Fibroblast of villous mesenchyme (primary cell): ENCODE measurements at regions not wholly inside any gene's neighbourhood (a gene's known extent, or its start where the extent isn't known, plus 50 kb on each side); places are given as distances from the start of the nearest gene placed in this dataset.

Source experiments
- DNase-seq: peaks from one replicate; pipeline ENCODE4 v3.0.0-alpha.2; 2010; ENCODE audit warnings: low read depth
- H3K4me3 ChIP-seq: 2 replicates; pipeline ENCODE4 v1.5.1; 2011; ENCODE audit warnings: low read depth, mild to moderate bottlenecking, low read length
- TF ChIP-seq, protein P1 (sequence below): IDR thresholded peaks from 2 replicates; pipeline ENCODE4 v1.5.1; 2012; ENCODE audit warnings: low read depth, mild to moderate bottlenecking, low read length; ENCODE audit not compliant: insufficient read depth

DNA sequence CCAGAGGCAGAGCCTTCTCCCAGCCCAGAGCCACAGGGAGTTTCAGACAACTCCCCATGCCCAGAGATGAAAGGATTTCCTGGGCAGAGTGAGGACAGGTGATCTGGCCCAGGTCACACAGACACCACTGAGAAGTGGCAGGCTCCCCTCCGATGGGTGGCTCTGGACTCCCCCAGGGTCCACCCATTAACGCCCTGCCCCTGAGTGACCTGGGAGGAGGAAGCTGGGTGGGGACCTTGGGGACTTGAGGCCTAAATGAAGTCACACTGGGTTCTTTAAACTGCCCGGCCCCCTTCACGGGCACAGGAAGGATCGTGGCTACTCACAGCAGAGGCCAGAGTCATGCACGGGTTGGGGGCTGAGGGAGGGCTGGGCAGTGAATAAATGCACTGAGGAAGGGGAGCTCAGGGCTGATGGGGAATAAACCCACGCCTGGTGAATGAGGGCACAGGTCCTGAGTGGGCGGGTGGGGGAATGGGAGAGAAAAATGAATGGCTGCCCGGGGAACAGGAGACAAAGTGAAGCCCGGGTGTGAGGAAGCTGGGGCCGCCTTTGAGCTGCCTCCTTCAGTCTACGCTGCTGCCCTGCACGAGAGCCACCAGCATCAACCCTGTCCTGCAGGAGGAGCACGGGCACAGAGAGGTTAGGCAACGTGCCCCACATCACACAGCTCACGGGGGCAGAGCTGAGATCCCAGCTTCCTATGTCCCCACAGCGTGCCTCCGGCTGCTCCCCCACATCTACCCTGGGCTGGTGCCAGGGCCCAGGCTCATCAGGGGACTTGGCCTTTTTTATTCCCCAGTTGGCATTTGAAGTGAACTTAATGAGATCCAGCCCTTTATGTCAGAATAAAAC lies 404.3 kb downstream of the MATN1 start:
- DNase-seq: no peak
- TF ChIP-seq, protein P1, sequence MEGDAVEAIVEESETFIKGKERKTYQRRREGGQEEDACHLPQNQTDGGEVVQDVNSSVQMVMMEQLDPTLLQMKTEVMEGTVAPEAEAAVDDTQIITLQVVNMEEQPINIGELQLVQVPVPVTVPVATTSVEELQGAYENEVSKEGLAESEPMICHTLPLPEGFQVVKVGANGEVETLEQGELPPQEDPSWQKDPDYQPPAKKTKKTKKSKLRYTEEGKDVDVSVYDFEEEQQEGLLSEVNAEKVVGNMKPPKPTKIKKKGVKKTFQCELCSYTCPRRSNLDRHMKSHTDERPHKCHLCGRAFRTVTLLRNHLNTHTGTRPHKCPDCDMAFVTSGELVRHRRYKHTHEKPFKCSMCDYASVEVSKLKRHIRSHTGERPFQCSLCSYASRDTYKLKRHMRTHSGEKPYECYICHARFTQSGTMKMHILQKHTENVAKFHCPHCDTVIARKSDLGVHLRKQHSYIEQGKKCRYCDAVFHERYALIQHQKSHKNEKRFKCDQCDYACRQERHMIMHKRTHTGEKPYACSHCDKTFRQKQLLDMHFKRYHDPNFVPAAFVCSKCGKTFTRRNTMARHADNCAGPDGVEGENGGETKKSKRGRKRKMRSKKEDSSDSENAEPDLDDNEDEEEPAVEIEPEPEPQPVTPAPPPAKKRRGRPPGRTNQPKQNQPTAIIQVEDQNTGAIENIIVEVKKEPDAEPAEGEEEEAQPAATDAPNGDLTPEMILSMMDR: no peak
- no peak overlapping the region for H3K4me3 ChIP-seq

DNA sequence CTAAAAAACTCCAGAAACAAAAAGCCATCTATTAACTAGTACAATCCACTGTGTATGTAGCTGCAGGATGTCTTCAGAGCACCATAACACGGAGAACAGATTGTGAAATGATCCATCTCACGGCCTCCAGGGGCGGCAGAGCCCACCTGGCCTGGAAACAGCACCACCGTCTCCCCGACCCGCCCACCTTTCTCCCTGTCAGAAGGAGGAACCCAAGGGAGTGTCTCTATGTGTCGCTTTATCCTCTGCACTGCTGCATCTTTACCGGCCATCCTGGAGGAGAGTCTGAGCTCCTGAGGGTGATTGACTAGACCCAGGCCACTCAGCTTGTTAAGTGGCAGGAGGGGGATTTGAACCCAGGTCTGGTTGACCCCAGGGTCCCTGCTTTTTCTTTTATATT lies 405.0 kb downstream of the MATN1 start:
- no peak for DNase-seq
- no peak overlapping the region for H3K4me3 ChIP-seq
- TF ChIP-seq, protein P1: no peak

DNA sequence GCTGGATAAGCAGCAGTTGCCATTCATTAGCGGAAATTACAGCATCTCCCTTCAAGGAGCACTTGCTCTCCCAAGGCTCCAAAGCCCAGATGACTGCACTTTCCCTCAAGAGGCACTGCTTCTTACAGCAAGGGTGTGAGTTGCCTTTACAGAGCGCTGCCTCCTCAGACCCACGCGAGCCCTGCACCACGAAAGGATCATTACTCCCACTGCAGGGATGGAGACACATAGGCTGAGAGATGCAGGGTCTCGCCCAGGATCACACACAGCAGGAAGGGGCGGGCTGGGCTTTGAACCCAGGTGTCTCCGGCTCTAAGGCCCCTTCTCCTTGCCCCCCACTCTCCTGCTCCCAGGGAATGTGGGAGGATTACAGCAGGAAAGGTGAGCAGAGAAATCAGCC lies 405.5 kb downstream of the MATN1 start:
- no peak overlapping the region for H3K4me3 ChIP-seq
- no peak for DNase-seq
- TF ChIP-seq, protein P1: no peak

DNA sequence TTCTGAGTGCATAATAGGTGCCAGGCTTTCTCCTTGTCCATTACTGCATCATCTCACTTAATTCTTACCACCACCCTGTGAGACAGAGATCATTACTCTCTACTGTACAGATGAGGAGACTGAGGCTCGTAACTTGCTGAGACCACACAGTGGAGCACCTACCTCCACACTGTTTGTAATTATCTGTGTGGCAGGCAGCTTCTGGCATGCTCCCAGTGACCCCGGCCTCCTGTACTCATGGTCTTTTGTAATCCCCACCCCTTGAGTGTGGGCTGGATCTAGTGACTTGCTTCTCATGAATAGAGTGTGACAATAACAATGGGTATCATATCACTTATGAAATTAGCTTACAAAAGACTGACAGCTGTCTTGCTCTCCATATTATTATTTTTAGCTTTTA lies 407.3 kb downstream of the MATN1 start:
- no peak overlapping the region for H3K4me3 ChIP-seq
- TF ChIP-seq, protein P1: no peak
- DNase-seq: no peak

DNA sequence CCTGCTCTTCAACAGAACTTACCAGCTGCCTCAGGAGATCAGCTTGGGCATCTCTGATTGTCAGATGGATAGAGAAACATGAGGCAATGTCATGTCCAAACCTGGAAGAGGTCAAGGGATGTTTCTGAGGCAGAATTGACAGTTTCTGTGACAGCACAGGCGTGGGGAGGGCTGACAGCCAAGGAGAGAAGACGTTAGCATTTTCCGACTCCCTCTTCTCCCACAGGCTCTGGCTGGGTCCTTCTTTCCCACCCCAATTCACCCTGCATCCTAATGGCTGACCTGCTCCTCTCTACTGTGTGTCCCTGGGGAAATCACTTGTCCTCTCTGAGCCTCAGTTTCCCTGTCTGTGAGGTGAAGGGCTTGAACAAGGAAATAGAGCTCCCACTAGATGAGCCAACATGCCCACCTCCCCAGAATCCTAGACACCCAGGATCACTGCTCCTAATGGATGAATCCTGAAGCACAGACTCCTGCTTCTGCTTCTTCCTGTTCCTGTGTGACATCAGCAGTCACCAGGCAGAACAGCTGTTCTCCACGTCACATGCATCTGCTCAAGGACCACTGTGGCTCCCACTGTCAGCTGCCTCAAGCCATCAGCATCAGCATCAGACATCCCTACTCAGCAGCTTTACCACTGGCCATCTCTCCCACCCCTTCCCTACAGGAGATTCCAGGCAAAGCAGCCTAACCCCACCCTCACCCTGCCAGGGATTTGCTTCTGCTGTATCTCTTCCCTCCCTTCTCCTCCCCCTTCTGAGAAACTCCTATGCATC lies 408.0 kb downstream of the MATN1 start:
- DNase-seq: peak; percentile 2
- H3K4me3 ChIP-seq: no peak overlapping the region
- TF ChIP-seq, protein P1: no peak

DNA sequence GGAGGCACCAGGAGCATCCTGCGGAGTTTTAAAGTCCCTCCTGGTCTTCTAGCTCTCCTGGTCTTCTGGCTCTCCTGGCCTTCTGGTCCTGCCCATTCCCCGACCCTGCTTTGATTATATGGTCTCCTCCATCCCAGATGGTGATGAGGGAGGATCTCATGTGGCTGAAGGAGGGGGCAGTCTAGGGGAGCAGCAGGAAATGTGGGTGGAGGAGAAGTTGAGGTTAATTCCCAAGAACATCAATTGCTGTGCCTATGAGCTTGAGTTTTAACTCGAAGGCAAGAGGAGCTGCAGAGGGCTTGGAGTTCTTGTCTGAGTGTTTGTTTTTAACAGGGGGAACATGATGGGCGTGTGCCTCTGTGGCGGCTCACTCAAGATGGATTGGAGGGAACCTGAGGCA lies 408.8 kb downstream of the MATN1 start:
- TF ChIP-seq, protein P1: no peak
- no peak overlapping the region for H3K4me3 ChIP-seq
- no peak for DNase-seq
